ENCODE measurements at regions not wholly inside any gene's neighbourhood (a gene's known extent, or its start where the extent isn't known, plus 50 kb on each side); places are given as distances from the start of the nearest gene placed in this dataset.

GRCh38 chr2:163157411-163157810 lies 318.8 kb upstream of the KCNH7 start:
- Mint-ChIP-seq H3K9me3 (ENCODE audit: unreplicated experiment) (no peaks in the 10 kb centered on the region), H3K27ac (ENCODE audit: low read depth, unreplicated experiment) (peak overlapping the region; percentile 20), H3K4me3 (ENCODE audit: unreplicated experiment) (no peak overlapping the region), H3K4me1 (ENCODE audit: insufficient read depth, unreplicated experiment) (peaks cover 16% of the 10 kb centered on the region), H3K27me3 (ENCODE audit: insufficient read depth, unreplicated experiment) (no peaks in the 10 kb centered on the region), H3K36me3 (ENCODE audit: insufficient read depth, unreplicated experiment) (no peaks in the 10 kb centered on the region)
- no TSS peak for BruUV-seq (replicated peaks)
- TF ChIP-seq CTCF (IDR thresholded peaks at IDR 0.05; ENCODE audit: unreplicated experiment): no peak
- intact Hi-C loops (cut with micrococcal nuclease): loop anchor here (5.0 to 10.0 kb wide), 2 partner anchors 1340 to 1557 kb away; no protein-coding TSS in a partner anchor
- CTCF ChIA-PET: interaction anchor here (0.6 to 8.1 kb wide), 11 partner anchors 10 to 1387 kb away, joined by 3 to 90 read pairs (median 3); no protein-coding TSS in a partner anchor
- POLR2A ChIA-PET: interaction anchor here (1.5 kb wide), 1 partner anchor 10 kb away, joined by 6 read pairs; no protein-coding TSS in a partner anchor
- peak; percentile 10 for DNase-seq (ENCODE audit: unreplicated experiment)

DNA sequence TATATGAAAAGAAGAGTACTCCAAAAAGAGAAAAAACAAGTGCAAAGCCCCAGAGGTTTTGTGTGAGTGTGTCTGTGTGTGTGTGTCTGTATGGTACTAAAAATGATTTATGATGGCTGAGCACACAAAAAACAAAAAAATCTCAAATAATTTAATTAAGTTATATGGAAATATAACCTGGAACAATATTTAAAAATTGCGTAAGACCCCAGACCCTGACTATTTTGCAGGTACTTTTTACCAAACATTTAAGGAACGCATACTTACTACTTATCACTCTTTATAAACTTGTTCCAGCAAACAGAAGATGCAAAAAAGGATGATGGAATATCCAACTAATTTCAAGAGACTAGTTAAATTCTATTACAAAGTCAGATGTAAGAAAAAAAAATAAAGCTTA lies 317.4 kb upstream of the KCNH7 start:
- peaks cover 16% of the 10 kb centered on the region for H3K4me1 Mint-ChIP-seq (ENCODE audit: insufficient read depth, unreplicated experiment)
- H3K27me3 Mint-ChIP-seq (ENCODE audit: insufficient read depth, unreplicated experiment): no peaks in the 10 kb centered on the region
- H3K27ac Mint-ChIP-seq (ENCODE audit: low read depth, unreplicated experiment): no peak overlapping the region
- intact Hi-C loops (cut with micrococcal nuclease): loop anchor here (1.0 to 10.0 kb wide), 5 partner anchors 1274 to 1559 kb away; no protein-coding TSS in a partner anchor
- H3K9me3 Mint-ChIP-seq (ENCODE audit: unreplicated experiment): no peaks in the 10 kb centered on the region
- DNase-seq (ENCODE audit: unreplicated experiment): no peak
- ChIA-PET CTCF (interaction anchor here (0.5 to 8.1 kb wide), 23 partner anchors 9 to 1692 kb away, joined by 3 to 90 read pairs (median 4); no protein-coding TSS in a partner anchor), POLR2A (no interaction called here)
- no peaks in the 10 kb centered on the region for H3K36me3 Mint-ChIP-seq (ENCODE audit: insufficient read depth, unreplicated experiment)
- TF ChIP-seq CTCF (IDR thresholded peaks at IDR 0.05; ENCODE audit: unreplicated experiment): no peak
- BruUV-seq (replicated peaks): no TSS peak
- no peak overlapping the region for H3K4me3 Mint-ChIP-seq (ENCODE audit: unreplicated experiment)

DNA sequence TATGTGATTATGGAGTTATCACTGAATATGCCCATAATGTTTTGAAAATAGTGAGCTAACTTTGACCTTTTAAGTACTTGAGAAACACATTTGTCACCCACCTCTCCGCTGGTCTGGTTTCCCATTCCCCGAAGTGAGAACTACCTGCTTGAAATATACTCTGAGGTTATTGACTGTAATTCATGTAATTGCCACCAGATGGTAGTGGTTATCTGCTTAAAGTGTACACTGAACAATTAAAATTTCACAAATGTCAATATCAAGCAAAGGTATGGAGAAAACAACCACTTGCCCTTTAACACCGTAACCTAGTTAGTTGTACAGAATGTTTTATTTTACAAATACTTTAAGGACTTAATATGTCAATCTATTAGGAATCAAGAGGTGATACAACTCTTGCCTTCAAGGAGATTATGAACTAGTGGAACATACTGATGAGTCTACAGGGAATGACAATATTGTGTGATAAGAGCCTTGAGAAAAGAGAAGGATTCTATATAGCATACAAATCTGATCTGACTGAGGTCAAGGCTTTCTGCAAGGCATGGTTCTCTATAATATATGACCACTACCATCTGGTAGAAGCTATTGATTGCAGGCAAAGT lies 316.8 kb upstream of the KCNH7 start:
- Mint-ChIP-seq H3K27ac (ENCODE audit: low read depth, unreplicated experiment) (no peak overlapping the region), H3K9me3 (ENCODE audit: unreplicated experiment) (no peaks in the 10 kb centered on the region), H3K36me3 (ENCODE audit: insufficient read depth, unreplicated experiment) (no peaks in the 10 kb centered on the region), H3K4me3 (ENCODE audit: unreplicated experiment) (no peak overlapping the region), H3K27me3 (ENCODE audit: insufficient read depth, unreplicated experiment) (no peaks in the 10 kb centered on the region), H3K4me1 (ENCODE audit: insufficient read depth, unreplicated experiment) (peaks cover 16% of the 10 kb centered on the region)
- peak; percentile 61 for DNase-seq (ENCODE audit: unreplicated experiment)
- ChIA-PET POLR2A (interaction anchor here (0.9 kb wide), 1 partner anchor 16 kb away, joined by 3 read pairs; no protein-coding TSS in a partner anchor), CTCF (interaction anchor here (0.5 to 8.1 kb wide), 36 partner anchors 8 to 1692 kb away, joined by 3 to 90 read pairs (median 4); no protein-coding TSS in a partner anchor)
- peak; percentile 81 for TF ChIP-seq CTCF (IDR thresholded peaks at IDR 0.05; ENCODE audit: unreplicated experiment)
- intact Hi-C loops (cut with micrococcal nuclease): loop anchor here (1.0 to 10.0 kb wide), 5 partner anchors 1275 to 1559 kb away; no protein-coding TSS in a partner anchor
- no TSS peak for BruUV-seq (replicated peaks)

- Mint-ChIP-seq H3K4me3 (ENCODE audit: unreplicated experiment) (no peak overlapping the region), H3K9me3 (ENCODE audit: unreplicated experiment) (no peaks in the 10 kb centered on the region), H3K36me3 (ENCODE audit: insufficient read depth, unreplicated experiment) (no peaks in the 10 kb centered on the region), H3K4me1 (ENCODE audit: insufficient read depth, unreplicated experiment) (no peaks in the 10 kb centered on the region), H3K27me3 (ENCODE audit: insufficient read depth, unreplicated experiment) (peaks cover 13% of the 10 kb centered on the region), H3K27ac (ENCODE audit: low read depth, unreplicated experiment) (no peak overlapping the region)
- intact Hi-C loops (cut with micrococcal nuclease): no loop called here
- CTCF ChIA-PET: no interaction called here
- DNase-seq (ENCODE audit: unreplicated experiment): no peak
- TF ChIP-seq CTCF (IDR thresholded peaks at IDR 0.05; ENCODE audit: unreplicated experiment): no peak
- POLR2A ChIA-PET: no interaction called here
- BruUV-seq (replicated peaks): no TSS peak
Observed at GRCh38 chr2:163142618-163143017, 304.1 kb upstream of the KCNH7 start.
